Peyer's patch (tissue), 4 donors: ENCODE measurements at regions not wholly inside any gene's neighbourhood (a gene's known extent, or its start where the extent isn't known, plus 50 kb on each side); places are given as distances from the start of the nearest gene placed in this dataset.

Experiments
- POLR2A ChIP-seq, 2 donors: fragments of 450-650 bp; IDR thresholded peaks; one replicate each; pipeline ENCODE4 v1.5.1; 2017; ENCODE audit warnings: antibody characterized with exemption in 2 of 2, mild to moderate bottlenecking in 2 of 2, moderate library complexity in 2 of 2
- TF ChIP-seq, protein P1 (sequence below), 6 experiments: fragments of 450-650 bp in 4 of 6; fragments of 200-600 bp in 2 of 6; sonication (generic) in 1 of 6; IDR thresholded peaks; one replicate each; pipeline ENCODE4 v1.5.1; 2017 to 2019; ENCODE audit warnings: antibody characterized with exemption in 6 of 6, mild to moderate bottlenecking in 3 of 6, moderate library complexity in 1 of 6

DNA sequence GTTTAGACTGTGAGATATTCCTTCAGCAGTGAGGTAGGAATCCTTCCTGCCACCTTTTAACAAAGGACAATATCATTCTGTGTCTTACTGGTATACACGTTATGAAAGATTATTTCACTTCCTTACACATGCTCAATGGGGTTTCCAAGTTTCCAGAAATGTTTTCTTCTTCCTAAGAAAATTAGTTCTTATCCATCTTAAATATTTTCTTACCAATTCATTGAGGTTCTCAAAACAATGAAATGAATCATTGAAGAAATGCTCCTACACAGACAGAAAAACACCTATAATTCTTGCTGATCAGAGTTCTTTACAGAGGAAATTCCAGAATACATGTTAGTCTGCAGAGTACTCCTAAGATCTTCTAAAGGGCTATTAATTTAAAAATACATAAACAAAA, 51.4 kb upstream of the SEC61G start:
- TF ChIP-seq, protein P1, sequence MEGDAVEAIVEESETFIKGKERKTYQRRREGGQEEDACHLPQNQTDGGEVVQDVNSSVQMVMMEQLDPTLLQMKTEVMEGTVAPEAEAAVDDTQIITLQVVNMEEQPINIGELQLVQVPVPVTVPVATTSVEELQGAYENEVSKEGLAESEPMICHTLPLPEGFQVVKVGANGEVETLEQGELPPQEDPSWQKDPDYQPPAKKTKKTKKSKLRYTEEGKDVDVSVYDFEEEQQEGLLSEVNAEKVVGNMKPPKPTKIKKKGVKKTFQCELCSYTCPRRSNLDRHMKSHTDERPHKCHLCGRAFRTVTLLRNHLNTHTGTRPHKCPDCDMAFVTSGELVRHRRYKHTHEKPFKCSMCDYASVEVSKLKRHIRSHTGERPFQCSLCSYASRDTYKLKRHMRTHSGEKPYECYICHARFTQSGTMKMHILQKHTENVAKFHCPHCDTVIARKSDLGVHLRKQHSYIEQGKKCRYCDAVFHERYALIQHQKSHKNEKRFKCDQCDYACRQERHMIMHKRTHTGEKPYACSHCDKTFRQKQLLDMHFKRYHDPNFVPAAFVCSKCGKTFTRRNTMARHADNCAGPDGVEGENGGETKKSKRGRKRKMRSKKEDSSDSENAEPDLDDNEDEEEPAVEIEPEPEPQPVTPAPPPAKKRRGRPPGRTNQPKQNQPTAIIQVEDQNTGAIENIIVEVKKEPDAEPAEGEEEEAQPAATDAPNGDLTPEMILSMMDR (IDR thresholded peaks at IDR 0.05), result no peak
- no peak for TF ChIP-seq POLR2A (IDR thresholded peaks at IDR 0.05)
